ENCODE measurements at regions not wholly inside any gene's neighbourhood (a gene's known extent, or its start where the extent isn't known, plus 50 kb on each side); places are given as distances from the start of the nearest gene placed in this dataset.

DNA sequence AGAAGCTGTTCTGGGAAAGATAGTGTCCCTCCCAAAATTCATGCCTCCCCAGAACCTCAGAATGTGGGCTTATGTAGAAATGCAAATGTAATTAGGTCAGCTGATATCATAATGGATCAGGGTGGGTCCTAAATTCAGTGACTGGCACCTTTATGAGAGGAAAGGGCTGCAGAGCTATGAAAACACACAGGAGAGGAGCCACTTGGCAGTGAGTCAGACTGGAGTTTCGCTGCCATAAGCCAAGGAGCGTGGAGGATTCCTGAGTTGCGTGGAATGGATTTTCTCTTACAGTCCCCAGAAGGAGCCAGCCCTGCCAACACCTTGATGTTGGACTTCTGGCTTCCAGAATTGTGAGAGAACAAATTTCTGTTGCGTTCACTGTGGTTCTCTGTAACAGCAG lies 249.8 kb upstream of the PMEPA1 start:
- Histone ChIP-seq H3K9me3 (peaks cover 17% of the 10 kb centered on the region), H3K4me3 (ENCODE audit: low read depth, low read length) (no peak overlapping the region), H3K4me1 (peaks cover 12% of the 10 kb centered on the region), H3K36me3 (ENCODE audit: control insufficient read depth, insufficient read depth, low read length) (no peaks in the 10 kb centered on the region), H3K27me3 (replicated peaks; ENCODE audit: control insufficient read depth, insufficient read depth, low read length) (no peaks in the 10 kb centered on the region)
- no peak overlapping the region for H3K27ac Mint-ChIP-seq (ENCODE audit: unreplicated experiment)
- peaks cover 15% of the 10 kb centered on the region for H3K9me3 Mint-ChIP-seq (ENCODE audit: unreplicated experiment)
- H3K27me3 Mint-ChIP-seq (ENCODE audit: insufficient read depth, unreplicated experiment) = peaks cover 3% of the 10 kb centered on the region
- H3K36me3 Mint-ChIP-seq (ENCODE audit: insufficient read depth, unreplicated experiment) = no peaks in the 10 kb centered on the region
- intact Hi-C loops (cut with micrococcal nuclease; ENCODE audit: unreplicated experiment) = no loop called here
- H3K4me1 Mint-ChIP-seq (ENCODE audit: low read depth, unreplicated experiment) = peaks cover 7% of the 10 kb centered on the region
- ChIA-PET POLR2A (no interaction called here), CTCF (no interaction called here)
- DNase-seq = no peak
- TF ChIP-seq, protein P1, sequence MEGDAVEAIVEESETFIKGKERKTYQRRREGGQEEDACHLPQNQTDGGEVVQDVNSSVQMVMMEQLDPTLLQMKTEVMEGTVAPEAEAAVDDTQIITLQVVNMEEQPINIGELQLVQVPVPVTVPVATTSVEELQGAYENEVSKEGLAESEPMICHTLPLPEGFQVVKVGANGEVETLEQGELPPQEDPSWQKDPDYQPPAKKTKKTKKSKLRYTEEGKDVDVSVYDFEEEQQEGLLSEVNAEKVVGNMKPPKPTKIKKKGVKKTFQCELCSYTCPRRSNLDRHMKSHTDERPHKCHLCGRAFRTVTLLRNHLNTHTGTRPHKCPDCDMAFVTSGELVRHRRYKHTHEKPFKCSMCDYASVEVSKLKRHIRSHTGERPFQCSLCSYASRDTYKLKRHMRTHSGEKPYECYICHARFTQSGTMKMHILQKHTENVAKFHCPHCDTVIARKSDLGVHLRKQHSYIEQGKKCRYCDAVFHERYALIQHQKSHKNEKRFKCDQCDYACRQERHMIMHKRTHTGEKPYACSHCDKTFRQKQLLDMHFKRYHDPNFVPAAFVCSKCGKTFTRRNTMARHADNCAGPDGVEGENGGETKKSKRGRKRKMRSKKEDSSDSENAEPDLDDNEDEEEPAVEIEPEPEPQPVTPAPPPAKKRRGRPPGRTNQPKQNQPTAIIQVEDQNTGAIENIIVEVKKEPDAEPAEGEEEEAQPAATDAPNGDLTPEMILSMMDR (IDR thresholded peaks at IDR 0.05; ENCODE audit: insufficient read depth in 1 of 2, low read depth in 1 of 2, low read length in 1 of 2, severe bottlenecking in 1 of 2, unreplicated experiment in 1 of 2) = no peak
- BruUV-seq (replicated peaks) = no TSS peak
- H3K4me3 Mint-ChIP-seq (ENCODE audit: unreplicated experiment) = no peak overlapping the region

DNA sequence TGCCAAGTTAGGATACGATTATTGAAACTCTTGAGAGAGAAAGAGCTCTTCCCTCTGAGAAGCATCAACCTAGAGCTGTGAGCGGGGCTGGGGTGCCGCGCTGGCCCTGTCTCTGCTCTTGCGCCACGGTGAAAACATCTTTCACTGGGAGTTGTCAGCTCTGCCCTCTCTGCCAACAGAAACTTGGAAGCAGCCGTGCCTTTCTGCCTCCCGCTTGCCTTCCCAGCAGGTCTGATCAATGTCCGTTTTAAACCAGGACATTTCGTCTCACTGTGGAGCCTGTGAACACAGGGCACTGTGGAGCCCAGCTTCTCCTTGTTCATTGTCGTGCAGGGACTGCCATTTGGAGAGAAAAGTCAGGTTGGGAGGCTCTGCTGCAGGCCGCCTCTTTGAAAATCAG lies 249.2 kb upstream of the PMEPA1 start:
- TF ChIP-seq, protein P1 (IDR thresholded peaks at IDR 0.05; ENCODE audit: insufficient read depth in 1 of 2, low read depth in 1 of 2, low read length in 1 of 2, severe bottlenecking in 1 of 2, unreplicated experiment in 1 of 2) = no peak
- Mint-ChIP-seq H3K36me3 (ENCODE audit: insufficient read depth, unreplicated experiment) (peaks cover 2% of the 10 kb centered on the region), H3K4me3 (ENCODE audit: unreplicated experiment) (no peak overlapping the region), H3K9me3 (ENCODE audit: unreplicated experiment) (peaks cover 20% of the 10 kb centered on the region), H3K4me1 (ENCODE audit: low read depth, unreplicated experiment) (peaks cover 8% of the 10 kb centered on the region), H3K27ac (ENCODE audit: unreplicated experiment) (no peak overlapping the region), H3K27me3 (ENCODE audit: insufficient read depth, unreplicated experiment) (no peaks in the 10 kb centered on the region)
- intact Hi-C loops (cut with micrococcal nuclease; ENCODE audit: unreplicated experiment) = no loop called here
- no peak overlapping the region for H3K4me3 ChIP-seq (ENCODE audit: low read depth, low read length)
- CTCF ChIA-PET = no interaction called here
- H3K4me1 ChIP-seq = peaks cover 15% of the 10 kb centered on the region
- peaks cover 20% of the 10 kb centered on the region for H3K9me3 ChIP-seq
- DNase-seq = no peak
- POLR2A ChIA-PET = no interaction called here
- no TSS peak for BruUV-seq (replicated peaks)
- no peaks in the 10 kb centered on the region for H3K27me3 ChIP-seq (replicated peaks; ENCODE audit: control insufficient read depth, insufficient read depth, low read length)
- no peaks in the 10 kb centered on the region for H3K36me3 ChIP-seq (ENCODE audit: control insufficient read depth, insufficient read depth, low read length)

GRCh38 chr20:57958050-57958420 lies 248.2 kb upstream of the PMEPA1 start:
- peaks cover 27% of the 10 kb centered on the region for H3K9me3 Mint-ChIP-seq (ENCODE audit: unreplicated experiment)
- no peaks in the 10 kb centered on the region for H3K27me3 Mint-ChIP-seq (ENCODE audit: insufficient read depth, unreplicated experiment)
- Histone ChIP-seq H3K27me3 (replicated peaks; ENCODE audit: control insufficient read depth, insufficient read depth, low read length) (no peaks in the 10 kb centered on the region), H3K36me3 (ENCODE audit: control insufficient read depth, insufficient read depth, low read length) (no peaks in the 10 kb centered on the region), H3K9me3 (peaks cover 27% of the 10 kb centered on the region), H3K4me1 (peaks cover 15% of the 10 kb centered on the region), H3K4me3 (ENCODE audit: low read depth, low read length) (no peak overlapping the region)
- ChIA-PET CTCF (no interaction called here), POLR2A (no interaction called here)
- no peak overlapping the region for H3K27ac Mint-ChIP-seq (ENCODE audit: unreplicated experiment)
- intact Hi-C loops (cut with micrococcal nuclease; ENCODE audit: unreplicated experiment) = no loop called here
- no peak overlapping the region for H3K4me3 Mint-ChIP-seq (ENCODE audit: unreplicated experiment)
- DNase-seq = no peak
- H3K4me1 Mint-ChIP-seq (ENCODE audit: low read depth, unreplicated experiment) = peaks cover 8% of the 10 kb centered on the region
- H3K36me3 Mint-ChIP-seq (ENCODE audit: insufficient read depth, unreplicated experiment) = peaks cover 5% of the 10 kb centered on the region
- no TSS peak for BruUV-seq (replicated peaks)
- TF ChIP-seq, protein P1 (IDR thresholded peaks at IDR 0.05; ENCODE audit: insufficient read depth in 1 of 2, low read depth in 1 of 2, low read length in 1 of 2, severe bottlenecking in 1 of 2, unreplicated experiment in 1 of 2) = no peak
